ENCODE measurements at regions not wholly inside any gene's neighbourhood (a gene's known extent, or its start where the extent isn't known, plus 50 kb on each side); places are given as distances from the start of the nearest gene placed in this dataset.

- Histone ChIP-seq H3K36me3 (ENCODE audit: control insufficient read depth in 2 of 4, insufficient read depth in 4 of 4, low read length in 3 of 4) (no peaks in the 10 kb centered on the region), H3K23me2 (ENCODE audit: low read depth, low read length) (no peaks in the 10 kb centered on the region), H3K18ac (ENCODE audit: extremely low read depth, low read length) (no peak overlapping the region), H4K91ac (replicated peaks; ENCODE audit: insufficient read length, low read length) (no peak overlapping the region), H2AFZ (ENCODE audit: low read length) (no peak overlapping the region), H3K9me3 (ENCODE audit: insufficient read depth in 2 of 2, low read depth in 1 of 2, low read length in 1 of 2) (no peaks in the 10 kb centered on the region), H3K27me3 (replicated peaks in 1 of 4; ENCODE audit: control insufficient read depth in 3 of 4, extremely low read depth in 1 of 4, insufficient read depth in 3 of 4, low read length in 3 of 4) (no peaks in the 10 kb centered on the region), H3K79me1 (ENCODE audit: low read depth, low read length) (no peaks in the 10 kb centered on the region), H3K79me2 (ENCODE audit: control insufficient read depth in 1 of 2, insufficient read depth in 2 of 2, low read length in 2 of 2) (no peaks in the 10 kb centered on the region), H3K23ac (ENCODE audit: insufficient read length) (no peak overlapping the region), H3K4me3 (ENCODE audit: extremely low read depth in 1 of 4, insufficient read depth in 2 of 4, low read depth in 3 of 4, low read length in 4 of 4) (no peak overlapping the region), H4K8ac (ENCODE audit: extremely low read depth, insufficient read depth, low read length) (no peak overlapping the region), H2BK15ac (ENCODE audit: low read length) (no peak overlapping the region), H3K27ac (ENCODE audit: low read depth, low read length) (no peak overlapping the region), H4K20me1 (replicated peaks in 1 of 2; ENCODE audit: control insufficient read depth in 1 of 2, insufficient read depth in 2 of 2, low read length in 2 of 2) (no peaks in the 10 kb centered on the region), H3K4ac (replicated peaks; ENCODE audit: insufficient read length, low read depth, low read length) (no peak overlapping the region), H2BK12ac (ENCODE audit: low read depth, low read length) (no peak overlapping the region), H3K9ac (replicated peaks in 1 of 4; ENCODE audit: extremely low read depth in 1 of 4, low read depth in 3 of 4, low read length in 3 of 4) (no peak overlapping the region), H2BK5ac (ENCODE audit: low read depth, low read length) (no peak overlapping the region), H2BK20ac (ENCODE audit: low read length) (no peak overlapping the region), H2BK120ac (replicated peaks; ENCODE audit: low read depth, low read length) (no peak overlapping the region), H3K14ac (ENCODE audit: insufficient read length) (no peak overlapping the region), H2AK5ac (ENCODE audit: low read depth, low read length) (no peak overlapping the region), H3K4me2 (ENCODE audit: insufficient read depth in 1 of 2, low read depth in 2 of 2, low read length in 2 of 2) (no peak overlapping the region), H3K4me1 (replicated peaks in 1 of 4; ENCODE audit: control insufficient read depth in 3 of 4, insufficient read depth in 4 of 4, low read length in 3 of 4) (no peaks in the 10 kb centered on the region), H3K56ac (replicated peaks; ENCODE audit: insufficient read length, low read depth, low read length) (no peak overlapping the region), H4K5ac (ENCODE audit: insufficient read length, low read depth, low read length) (no peak overlapping the region)
- no peak for TF ChIP-seq RFX5 (IDR thresholded peaks at IDR 0.05; ENCODE audit: borderline replicate concordance, low read depth, low read length)
- TF ChIP-seq SRF (IDR thresholded peaks at IDR 0.05; ENCODE audit: low read depth, low read length), result no peak
- TF ChIP-seq RBBP5 (IDR thresholded peaks at IDR 0.05; ENCODE audit: borderline replicate concordance, low read depth, low read length), result no peak
- no peak for TF ChIP-seq CTBP2 (IDR thresholded peaks at IDR 0.05; ENCODE audit: borderline replicate concordance, insufficient read depth, insufficient read length, low read length)
- no peak for TF ChIP-seq TBP (IDR thresholded peaks at IDR 0.05; ENCODE audit: low read depth, low read length)
- no peak for TF ChIP-seq NRF1 (IDR thresholded peaks at IDR 0.05; ENCODE audit: low read depth, low read length)
- FAIRE-seq (no peak), DNase-seq (ENCODE audit: low read depth in 1 of 2, low spot score in 2 of 2) (no peak)
- POLR2A ChIA-PET (ENCODE audit: partially characterized antibody), result no interaction called here
- CTCF ChIA-PET (ENCODE audit: partially characterized antibody), result no interaction called here
Measured at GRCh38 chr12:103244596-103244995, 251.2 kb downstream of the C12orf42 start.
